RWPE1 (cell line): ENCODE measurements at regions not wholly inside any gene's neighbourhood (a gene's known extent, or its start where the extent isn't known, plus 50 kb on each side); places are given as distances from the start of the nearest gene placed in this dataset.

Experiments used
- CTCF ChIA-PET: fragments of 350-600 bp; sonication (Branson Sonifier 250); formaldehyde crosslinking; extraction: SDS; loops from one replicate; lab custom pipeline; 2021; lab: Yijun Ruan, JAX
- POLR2A ChIA-PET: fragments of 400-600 bp; formaldehyde crosslinking; extraction: SDS; loops from one replicate; lab custom pipeline; 2020; ENCODE audit warnings: antibody characterized with exemption; ENCODE audit not compliant: low non-redundant PET; lab: Yijun Ruan, JAX
- DNase-seq: peaks from one replicate; pipeline ENCODE4 v3.0.0; 2012; ENCODE audit warnings: low spot score
- H3K27ac ChIP-seq: fragments of 450-650 bp; 2 replicates; pipeline ENCODE4 v1.5.1; 2017
- TF ChIP-seq, protein P1 (sequence below): fragments of 450-650 bp; conservative IDR thresholded peaks from 2 replicates; pipeline ENCODE4 v1.5.1; 2017; ENCODE audit warnings: low read depth, mild to moderate bottlenecking

DNA sequence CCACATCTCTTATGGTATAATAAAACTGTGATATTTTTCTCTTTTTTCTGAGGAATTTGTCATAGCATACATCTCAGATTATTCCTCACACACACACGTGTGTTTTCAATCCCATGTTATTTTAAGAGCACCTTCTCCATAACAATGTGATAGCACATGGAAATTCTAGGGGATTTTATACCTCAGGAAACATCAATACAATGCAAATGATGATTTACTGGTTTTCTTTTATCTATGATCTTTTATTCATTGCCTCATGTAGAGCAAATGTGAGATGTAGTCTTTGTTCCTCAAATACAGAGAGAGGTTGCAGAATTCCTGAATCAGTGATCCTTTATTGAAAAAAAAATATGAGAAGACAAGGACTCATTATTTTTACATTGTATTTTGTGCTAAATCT, 128.3 kb upstream of the ROBO1 start:
- TF ChIP-seq, protein P1, sequence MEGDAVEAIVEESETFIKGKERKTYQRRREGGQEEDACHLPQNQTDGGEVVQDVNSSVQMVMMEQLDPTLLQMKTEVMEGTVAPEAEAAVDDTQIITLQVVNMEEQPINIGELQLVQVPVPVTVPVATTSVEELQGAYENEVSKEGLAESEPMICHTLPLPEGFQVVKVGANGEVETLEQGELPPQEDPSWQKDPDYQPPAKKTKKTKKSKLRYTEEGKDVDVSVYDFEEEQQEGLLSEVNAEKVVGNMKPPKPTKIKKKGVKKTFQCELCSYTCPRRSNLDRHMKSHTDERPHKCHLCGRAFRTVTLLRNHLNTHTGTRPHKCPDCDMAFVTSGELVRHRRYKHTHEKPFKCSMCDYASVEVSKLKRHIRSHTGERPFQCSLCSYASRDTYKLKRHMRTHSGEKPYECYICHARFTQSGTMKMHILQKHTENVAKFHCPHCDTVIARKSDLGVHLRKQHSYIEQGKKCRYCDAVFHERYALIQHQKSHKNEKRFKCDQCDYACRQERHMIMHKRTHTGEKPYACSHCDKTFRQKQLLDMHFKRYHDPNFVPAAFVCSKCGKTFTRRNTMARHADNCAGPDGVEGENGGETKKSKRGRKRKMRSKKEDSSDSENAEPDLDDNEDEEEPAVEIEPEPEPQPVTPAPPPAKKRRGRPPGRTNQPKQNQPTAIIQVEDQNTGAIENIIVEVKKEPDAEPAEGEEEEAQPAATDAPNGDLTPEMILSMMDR, result no peak
- ChIA-PET POLR2A (no interaction called here), CTCF (no interaction called here)
- H3K27ac ChIP-seq, result no peak overlapping the region
- no peak for DNase-seq

- POLR2A ChIA-PET, result no interaction called here
- no peak overlapping the region for H3K27ac ChIP-seq
- CTCF ChIA-PET, result no interaction called here
- TF ChIP-seq, protein P1, result no peak
- DNase-seq, result no peak
These were observed 119.4 kb upstream of the ROBO1 start for GRCh38 chr3:79887213-79887612.

DNA sequence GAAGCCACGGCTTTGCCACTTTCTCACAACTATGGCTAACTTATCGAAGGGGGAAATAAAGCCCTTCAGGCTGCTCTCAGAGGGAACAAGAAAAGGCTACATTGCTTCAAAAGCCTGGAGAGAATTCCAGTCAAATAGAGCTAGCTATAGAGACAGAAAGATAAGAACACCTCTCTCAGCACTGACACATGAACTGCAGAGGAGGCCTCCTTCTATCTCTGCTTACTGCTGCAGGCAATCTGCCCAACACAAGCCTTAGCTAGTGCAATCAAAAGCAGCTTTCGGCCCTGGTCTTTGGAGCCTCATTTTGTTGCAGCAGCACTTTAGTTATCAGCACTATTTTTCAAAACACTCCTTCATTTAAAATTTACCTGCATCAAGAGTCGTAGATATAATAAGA, 118.4 kb upstream of the ROBO1 start:
- CTCF ChIA-PET, result no interaction called here
- DNase-seq, result no peak
- TF ChIP-seq, protein P1, result no peak
- POLR2A ChIA-PET, result no interaction called here
- no peak overlapping the region for H3K27ac ChIP-seq

- DNase-seq, result no peak
- H3K27ac ChIP-seq, result no peak overlapping the region
- TF ChIP-seq, protein P1, result no peak
- POLR2A ChIA-PET, result no interaction called here
- CTCF ChIA-PET, result no interaction called here
These were observed 117.6 kb upstream of the ROBO1 start for GRCh38 chr3:79885407-79885806.

GRCh38 chr3:79884354-79884753, 116.6 kb upstream of the ROBO1 start:
- ChIA-PET CTCF (no interaction called here), POLR2A (no interaction called here)
- no peak overlapping the region for H3K27ac ChIP-seq
- TF ChIP-seq, protein P1, result no peak
- DNase-seq, result no peak

- ChIA-PET POLR2A (no interaction called here), CTCF (no interaction called here)
- DNase-seq, result no peak
- H3K27ac ChIP-seq, result no peak overlapping the region
- TF ChIP-seq, protein P1, result no peak
These were observed 113.6 kb upstream of the ROBO1 start for GRCh38 chr3:79881431-79881830.

DNA sequence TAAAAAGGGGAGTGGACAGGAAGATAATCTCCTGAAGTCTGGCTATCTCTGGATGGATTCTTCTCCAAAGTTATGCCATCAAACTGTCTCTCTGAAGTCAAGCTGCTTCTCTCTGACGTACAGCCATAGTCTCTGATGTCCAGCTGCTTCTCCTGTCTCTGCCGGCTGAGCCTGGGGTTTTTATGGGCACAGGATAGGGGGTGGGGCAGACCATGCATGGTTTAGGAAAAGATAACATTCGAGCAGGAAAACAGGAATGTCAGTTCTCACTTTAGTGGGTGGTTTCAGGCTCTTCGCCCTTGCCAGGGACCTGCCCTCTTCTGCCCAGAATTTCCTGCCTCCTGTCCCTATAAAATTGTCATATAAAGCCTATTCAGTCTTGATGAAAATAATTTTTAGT, 110.9 kb upstream of the ROBO1 start:
- H3K27ac ChIP-seq, result no peak overlapping the region
- POLR2A ChIA-PET, result no interaction called here
- CTCF ChIA-PET, result no interaction called here
- TF ChIP-seq, protein P1, result no peak
- no peak for DNase-seq
